HCT116 (cell line): ENCODE measurements at regions not wholly inside any gene's neighbourhood (a gene's known extent, or its start where the extent isn't known, plus 50 kb on each side); places are given as distances from the start of the nearest gene placed in this dataset.

ENCODE experiments used
- ATAC-seq: fragments of 200-7000 bp; cut with Tn5 transposase; 2 replicates; pipeline ENCODE4 v1.9.1; 2020; ENCODE audit warnings: mild to moderate bottlenecking, moderate library complexity
- BruUV-seq: library from RNA; stranded (reverse); fragments of 400-500 nt; replicated peaks from 2 replicates; lab custom pipeline; 2021; lab: Mats Ljungman, UMichigan
- CTCF ChIA-PET: fragments of 300-600 bp; sonication (Branson Sonifier 250); formaldehyde crosslinking; loops from one replicate; lab custom pipeline; 2021; ENCODE audit warnings: antibody characterized with exemption; lab: Charles Lee
- POLR2A ChIA-PET: fragments of 300-600, 350-600 bp; sonication (Branson Sonifier 250); formaldehyde crosslinking; loops from one replicate; lab custom pipeline; 2021; ENCODE audit warnings: antibody characterized with exemption; lab: Charles Lee
- RAD21 ChIA-PET, 2 experiments: fragments of 300-600 bp; sonication (Branson Sonifier 250); formaldehyde crosslinking; loops; one replicate each; lab custom pipeline; 2023; ENCODE audit warnings: low total read pairs in 2 of 2; ENCODE audit not compliant: uncharacterized antibody in 2 of 2, unreplicated experiment in 2 of 2, low non-redundant PET in 1 of 2; lab: Charles Lee
- DNase-seq: peaks from one replicate; pipeline ENCODE4 v3.0.0-alpha.2; 2010; ENCODE audit warnings: low read depth, low spot score
- H2AFZ ChIP-seq: fragments of 200-600 bp; shearing (Covaris generic), sonication (generic); 2 replicates; pipeline ENCODE4 v1.6.1; 2017; ENCODE audit warnings: low read depth, mixed run types, mixed read lengths, antibody characterized with exemption, low read length; ENCODE audit not compliant: poor library complexity, severe bottlenecking
- H3K27ac ChIP-seq: 2 replicates; pipeline ENCODE4 v1.5.1; 2012; ENCODE audit warnings: low read depth, low read length
- H3K27me3 ChIP-seq: fragments of 200-600 bp; sonication (generic); 2 replicates; pipeline ENCODE4 v1.6.1; 2016; ENCODE audit warnings: mixed run types, low read length, mixed read lengths; ENCODE audit not compliant: insufficient read depth
- H3K36me3 ChIP-seq, 2 experiments: fragments of 200-500 bp in 1 of 2; fragments of 200-600 bp in 1 of 2; sonication (Bioruptor generic) in 1 of 2; sonication (generic) in 1 of 2; 2 replicates each; pipeline versions ENCODE4 v1.5.1 to v1.6.1; 2014 to 2016; ENCODE audit warnings: low read length in 2 of 2, inconsistent platforms in 1 of 2, mixed read lengths in 1 of 2, mixed run types in 1 of 2; ENCODE audit not compliant: insufficient read depth in 2 of 2, control insufficient read depth in 1 of 2
- H3K4me1 ChIP-seq, 2 experiments: fragments of 200-600 bp in 1 of 2; sonication (generic) in 1 of 2; 2 replicates each; pipeline versions ENCODE4 v1.5.1 to v1.6.1; 2012 to 2017; ENCODE audit warnings: low read length in 2 of 2, inconsistent platforms in 1 of 2, mild to moderate bottlenecking in 1 of 2, mixed read lengths in 1 of 2, mixed run types in 1 of 2, moderate library complexity in 1 of 2; ENCODE audit not compliant: insufficient read depth in 2 of 2, control insufficient read depth in 1 of 2
- H3K4me2 ChIP-seq: fragments of 200-600 bp; sonication (generic); 2 replicates; pipeline ENCODE4 v1.6.1; 2017; ENCODE audit warnings: mixed run types, low read length, mixed read lengths
- H3K4me3 ChIP-seq, 2 experiments: fragments of 200-600 bp in 1 of 2; sonication (generic) in 1 of 2; replicated peaks in 1 of 2; 2 replicates each; pipeline ENCODE4 v1.5.1; 2011 to 2016; ENCODE audit warnings: low read length in 2 of 2, control low read depth in 1 of 2, low read depth in 1 of 2, mild to moderate bottlenecking in 1 of 2, mixed read lengths in 1 of 2, mixed run types in 1 of 2
- H3K79me2 ChIP-seq: fragments of 200-600 bp; sonication (generic); 2 replicates; pipeline ENCODE4 v1.6.1; 2017; ENCODE audit warnings: mild to moderate bottlenecking, mixed run types, low read length, moderate library complexity, mixed read lengths; ENCODE audit not compliant: insufficient read depth
- H3K9ac ChIP-seq: fragments of 200-600 bp; sonication (generic); 2 replicates; pipeline ENCODE4 v1.6.1; 2016; ENCODE audit warnings: low read length, mixed read lengths
- H3K9me2 ChIP-seq: fragments of 200-600 bp; sonication (generic), shearing (Covaris generic); 2 replicates; pipeline ENCODE4 v1.6.1; 2017; ENCODE audit warnings: mixed run types, mild to moderate bottlenecking, moderate library complexity; ENCODE audit not compliant: insufficient read depth
- H3K9me3 ChIP-seq, 2 experiments: fragments of 200-500 bp in 1 of 2; fragments of 200-600 bp in 1 of 2; sonication (Bioruptor generic) in 1 of 2; sonication (generic) in 1 of 2; 2 replicates each; pipeline ENCODE4 v1.6.1; 2014 to 2017; ENCODE audit warnings: low read length in 2 of 2, mixed read lengths in 2 of 2, inconsistent platforms in 1 of 2, low read depth in 1 of 2, mild to moderate bottlenecking in 1 of 2, mixed run types in 1 of 2, moderate library complexity in 1 of 2; ENCODE audit not compliant: control insufficient read depth in 1 of 2, insufficient read depth in 1 of 2
- H4K20me1 ChIP-seq: fragments of 200-600 bp; sonication (generic), shearing (Covaris generic); 2 replicates; pipeline ENCODE4 v1.6.1; 2017; ENCODE audit warnings: mixed run types, mild to moderate bottlenecking, moderate library complexity; ENCODE audit not compliant: insufficient read depth
- ATF3 ChIP-seq: IDR thresholded peaks from 2 replicates; pipeline ENCODE4 v1.6.1; 2012
- CBX3 ChIP-seq: IDR thresholded peaks from 2 replicates; pipeline ENCODE4 v1.6.1; 2012; ENCODE audit warnings: low read depth
- CEBPB ChIP-seq: IDR thresholded peaks from 2 replicates; pipeline ENCODE4 v1.6.1; 2012; ENCODE audit warnings: low read depth
- ELF1 ChIP-seq: IDR thresholded peaks from 2 replicates; pipeline ENCODE4 v1.6.1; 2012; ENCODE audit warnings: low read depth, borderline replicate concordance
- EZH2 ChIP-seq: fragments of 200-600 bp; sonication (generic); IDR thresholded peaks from 2 replicates; pipeline ENCODE4 v1.6.1; 2017; ENCODE audit warnings: antibody characterized with exemption, mixed run types
- JUND ChIP-seq: IDR thresholded peaks from 2 replicates; pipeline ENCODE4 v1.6.1; 2012
- POLR2A ChIP-seq: IDR thresholded peaks from 2 replicates; pipeline ENCODE4 v1.7.0; 2011; ENCODE audit warnings: borderline replicate concordance; ENCODE audit not compliant: insufficient read depth, insufficient read length; ENCODE audit errors: extremely low read depth
- SIN3A ChIP-seq: IDR thresholded peaks from 2 replicates; pipeline ENCODE4 v1.6.1; 2012; ENCODE audit warnings: low read depth
- SP1 ChIP-seq: IDR thresholded peaks from 2 replicates; pipeline ENCODE4 v1.6.1; 2012; ENCODE audit warnings: low read depth
- TCF7L2 ChIP-seq: IDR thresholded peaks from 2 replicates; pipeline ENCODE4 v1.7.0; 2011; ENCODE audit warnings: borderline replicate concordance, inconsistent platforms; ENCODE audit not compliant: insufficient read depth, insufficient read length; ENCODE audit errors: extremely low read depth
- YY1 ChIP-seq: IDR thresholded peaks from 2 replicates; pipeline ENCODE4 v1.6.1; 2011; ENCODE audit warnings: low read length, low read depth, moderate library complexity, mild to moderate bottlenecking; ENCODE audit not compliant: insufficient replicate concordance; ENCODE audit errors: extremely low read depth
- ZBTB33 ChIP-seq: IDR thresholded peaks from 2 replicates; pipeline ENCODE4 v1.6.1; 2011; ENCODE audit warnings: mild to moderate bottlenecking, low read length, moderate library complexity; ENCODE audit not compliant: insufficient replicate concordance; ENCODE audit errors: extremely low read depth
- ZFX ChIP-seq: fragments of 450-650 bp; IDR thresholded peaks from 2 replicates; pipeline ENCODE4 v1.6.1; 2017
- ZNF274 ChIP-seq: fragments of 200-500 bp; sonication (Bioruptor generic); IDR thresholded peaks from 2 replicates; pipeline ENCODE4 v1.6.1; 2014; ENCODE audit warnings: mild to moderate bottlenecking, low read depth, low read length, inconsistent platforms
- intact Hi-C: fragments of 100-400 bp; cut with micrococcal nuclease; formaldehyde crosslinking; loops from 2 replicates; pipeline ENCODE4 v1.10.0; 2022

- Histone ChIP-seq H4K20me1 (no peaks in the 10 kb centered on the region), H3K27ac (no peak overlapping the region), H3K36me3 (no peaks in the 10 kb centered on the region), H3K4me1 (no peaks in the 10 kb centered on the region), H2AFZ (no peak overlapping the region), H3K79me2 (no peaks in the 10 kb centered on the region), H3K27me3 (no peaks in the 10 kb centered on the region), H3K9me2 (no peaks in the 10 kb centered on the region; the same call in 1 of the 2 replicates)
- intact Hi-C loops: loop anchor here (10.0 kb wide), 1 partner anchor 206 kb away; no protein-coding TSS in a partner anchor
- ATAC-seq: no peak
- no TSS peak for BruUV-seq
- ChIA-PET RAD21 (no interaction called here), CTCF (interaction anchor here (1.1 kb wide), 1 partner anchor 235 kb away, joined by 3 read pairs; no protein-coding TSS in a partner anchor)
- TF ChIP-seq SP1 (no peak), ZBTB33 (no peak), POLR2A (no peak), CEBPB (no peak), ELF1 (no peak), ZFX (no peak), TCF7L2 (no peak), EZH2 (no peak), ATF3 (no peak), CBX3 (no peak), JUND (no peak), ZNF274 (no peak), SIN3A (no peak), YY1 (no peak)
- TF ChIP-seq, all 23 proteins: peak for 0
- Histone ChIP-seq H3K4me2 (no peak overlapping the region), H3K9ac (no peak overlapping the region), H3K4me3 (no peak overlapping the region), H3K9me3 (no peaks in the 10 kb centered on the region)
- POLR2A ChIA-PET: no interaction called here
- no peak for DNase-seq
Measured at GRCh38 chr5:44538797-44539601, 149.8 kb upstream of the FGF10 start.
